GM10847 (cell line): ENCODE measurements at regions not wholly inside any gene's neighbourhood (a gene's known extent, or its start where the extent isn't known, plus 50 kb on each side); places are given as distances from the start of the nearest gene placed in this dataset.

Experiments
- POLR2A ChIP-seq: IDR thresholded peaks from 2 replicates; pipeline ENCODE4 v1.6.1; 2011; ENCODE audit not compliant: insufficient read length; ENCODE audit errors: extremely low read depth

DNA sequence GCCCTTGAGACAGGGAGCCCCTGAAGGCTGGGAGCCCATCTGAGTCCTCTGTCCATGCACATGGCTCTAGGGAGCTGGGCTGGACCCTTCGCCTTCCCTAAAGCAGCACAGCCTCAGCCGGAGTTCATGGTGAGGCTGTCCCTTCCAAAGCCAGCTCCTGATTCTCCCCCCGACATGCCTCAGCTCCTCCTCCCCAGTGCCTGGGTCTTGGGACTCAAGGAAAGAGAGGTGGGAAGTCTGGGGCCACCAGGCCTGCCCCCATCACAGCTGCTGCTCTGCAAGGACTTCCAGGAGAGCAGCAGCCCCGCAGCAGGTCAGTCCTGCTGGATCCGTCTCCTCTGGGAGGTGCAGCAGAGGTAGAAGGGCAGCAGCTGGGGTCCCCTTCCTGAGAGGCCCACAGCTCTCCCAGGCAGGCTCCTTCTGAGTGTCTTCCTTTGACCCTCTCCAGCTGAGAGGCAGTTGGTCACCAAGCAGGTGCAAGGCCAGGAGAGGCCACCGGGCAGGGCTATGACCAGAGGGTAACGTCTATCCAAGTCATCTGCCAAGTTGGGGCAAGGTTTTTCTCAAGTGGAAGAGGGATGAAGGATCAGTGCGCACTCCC lies 90.5 kb downstream of the ADRA2C start:
- TF ChIP-seq POLR2A: no peak

DNA sequence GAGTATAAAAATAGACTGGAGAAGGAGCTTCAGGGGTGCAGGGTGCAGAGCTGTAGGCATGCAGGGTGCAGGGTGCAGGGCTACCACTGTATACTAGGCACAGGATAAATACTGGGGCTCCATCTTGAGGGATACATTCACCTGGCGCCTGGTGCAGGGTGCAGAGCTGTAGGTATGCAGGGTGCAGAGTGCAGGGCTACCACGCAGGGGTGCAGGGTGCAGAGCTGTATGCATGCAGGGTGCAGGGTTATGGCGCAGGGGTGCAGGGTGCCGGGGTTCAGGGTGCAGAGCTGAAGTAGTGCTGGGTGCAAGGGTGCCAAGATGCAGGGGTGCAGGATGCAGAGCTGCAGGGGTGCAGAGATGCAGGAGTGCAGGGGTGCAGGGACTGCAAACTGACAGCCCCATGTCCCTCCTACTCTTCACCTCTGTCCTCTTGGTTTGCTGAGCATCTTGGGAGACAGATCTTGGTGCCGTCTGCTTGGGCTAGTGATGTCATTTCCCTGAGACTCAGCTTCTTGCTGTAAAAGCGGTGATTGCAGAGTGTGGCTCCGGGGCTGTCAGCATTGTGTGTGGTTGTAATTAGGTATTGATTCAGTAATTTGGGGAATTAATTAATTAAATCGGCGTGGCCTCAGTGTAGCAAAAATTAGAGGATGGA lies 91.2 kb downstream of the ADRA2C start:
- no peak for TF ChIP-seq POLR2A

DNA sequence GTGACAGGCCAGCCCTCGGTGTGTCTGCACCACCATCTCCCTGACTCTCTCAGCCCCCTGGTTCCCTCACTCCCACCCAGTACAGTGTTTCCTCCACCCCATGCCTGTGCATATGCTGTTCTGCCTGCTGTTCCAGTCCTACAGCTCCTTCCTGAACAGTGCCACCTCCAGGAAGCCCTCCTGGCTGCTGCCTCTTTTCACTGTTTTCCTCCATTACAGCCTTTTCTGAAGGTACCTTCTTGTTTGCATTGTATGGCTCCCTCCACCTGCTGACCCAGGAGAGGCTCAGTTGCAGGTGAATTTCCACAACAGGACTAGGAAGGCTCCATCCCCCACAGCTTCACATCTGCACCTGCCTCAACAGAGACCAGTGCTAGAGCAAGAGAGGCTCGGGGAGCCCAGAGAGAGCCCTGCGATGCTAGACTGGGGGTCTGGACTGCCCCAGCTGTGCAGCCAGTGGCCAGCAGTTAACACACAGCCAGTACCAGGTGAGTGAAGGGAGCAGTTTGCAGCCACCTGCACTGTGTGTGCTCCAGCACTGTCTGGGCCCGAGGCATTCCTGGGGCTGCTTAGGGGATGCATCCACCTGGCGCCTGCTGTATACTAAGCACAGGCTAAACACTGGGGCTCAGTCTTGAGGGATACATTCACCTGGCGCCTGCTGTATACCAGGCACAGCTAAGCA lies 92.0 kb downstream of the ADRA2C start:
- TF ChIP-seq POLR2A: no peak

- TF ChIP-seq POLR2A: no peak
Measured at GRCh38 chr4:3858765-3859388, 92.7 kb downstream of the ADRA2C start.

GRCh38 chr4:3859571-3859970 lies 93.4 kb downstream of the ADRA2C start:
- no peak for TF ChIP-seq POLR2A

GRCh38 chr4:3860061-3860912 lies 94.1 kb downstream of the ADRA2C start:
- TF ChIP-seq POLR2A: no peak

DNA sequence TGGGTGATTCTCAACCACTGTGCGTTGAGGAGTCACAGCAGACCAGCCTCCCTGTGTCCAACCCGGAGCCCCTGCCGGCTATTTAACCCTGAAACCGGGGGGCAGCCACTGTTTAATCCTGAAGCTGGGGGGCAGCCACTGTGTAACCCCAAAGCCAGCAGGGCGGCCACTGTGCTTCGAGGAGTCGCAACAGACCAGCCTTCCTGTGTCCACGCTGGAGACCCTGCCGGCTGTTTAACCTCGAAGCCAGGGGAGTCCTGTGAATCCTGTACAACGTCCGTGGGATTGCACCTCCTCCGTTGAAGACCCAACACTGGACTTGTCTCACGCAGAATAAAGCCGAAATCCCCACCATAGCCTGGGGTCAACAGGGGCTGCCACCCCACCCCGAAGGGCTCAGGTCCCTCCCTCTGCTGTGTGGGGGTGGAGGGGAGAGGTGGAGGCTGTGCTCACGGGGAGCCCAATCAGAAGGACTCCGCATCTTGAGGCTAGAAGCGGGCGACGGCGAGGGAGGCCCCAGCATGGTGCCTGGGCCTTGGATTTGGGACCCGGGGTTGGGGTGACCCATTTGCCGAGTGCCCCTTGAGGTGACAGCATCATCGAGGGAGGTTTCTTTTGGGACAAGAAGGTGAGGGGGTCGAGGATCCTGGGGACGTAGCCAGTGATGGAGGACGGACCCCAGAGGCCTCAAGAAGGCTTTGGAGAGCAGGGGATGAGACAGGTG lies 94.9 kb downstream of the ADRA2C start:
- TF ChIP-seq POLR2A: no peak

DNA sequence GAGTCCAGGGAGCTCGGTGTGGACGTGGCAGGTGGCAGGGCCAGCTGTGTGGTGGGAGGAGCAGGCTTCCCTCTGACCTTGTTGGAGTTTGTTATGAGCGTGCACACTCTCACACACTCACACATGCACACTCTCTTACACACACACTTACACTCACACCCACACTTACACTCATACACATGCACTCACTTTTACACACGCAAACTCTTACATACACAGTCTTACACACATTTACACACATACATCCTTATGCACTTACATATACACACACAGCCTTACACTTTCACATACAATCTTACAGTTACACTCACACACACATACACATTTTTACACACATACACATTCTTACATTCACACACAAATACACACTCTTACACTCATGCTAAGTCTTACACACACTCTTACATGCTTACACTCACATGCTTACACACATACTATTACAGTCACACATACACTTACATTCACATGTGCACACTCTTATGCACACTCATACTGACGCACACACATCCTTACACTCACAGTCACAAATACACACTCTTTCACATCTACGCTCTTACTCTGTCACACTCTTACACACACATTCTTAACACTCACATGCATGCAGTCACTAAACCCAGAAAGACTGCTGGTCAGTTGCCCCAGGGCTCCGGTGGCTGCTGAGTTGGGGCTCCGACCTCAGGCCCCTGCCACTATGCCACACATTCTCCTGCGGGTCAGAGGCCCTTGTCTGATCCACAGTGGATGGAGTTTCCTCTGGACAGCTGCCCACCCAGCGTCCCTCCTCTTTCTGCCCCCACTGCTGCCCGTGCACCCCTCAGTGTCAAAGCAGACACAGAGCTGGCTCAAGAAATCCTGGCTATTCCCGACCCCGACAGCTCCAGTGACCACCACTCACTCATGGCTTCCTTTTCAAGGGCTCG lies 95.8 kb downstream of the ADRA2C start:
- TF ChIP-seq POLR2A: no peak

DNA sequence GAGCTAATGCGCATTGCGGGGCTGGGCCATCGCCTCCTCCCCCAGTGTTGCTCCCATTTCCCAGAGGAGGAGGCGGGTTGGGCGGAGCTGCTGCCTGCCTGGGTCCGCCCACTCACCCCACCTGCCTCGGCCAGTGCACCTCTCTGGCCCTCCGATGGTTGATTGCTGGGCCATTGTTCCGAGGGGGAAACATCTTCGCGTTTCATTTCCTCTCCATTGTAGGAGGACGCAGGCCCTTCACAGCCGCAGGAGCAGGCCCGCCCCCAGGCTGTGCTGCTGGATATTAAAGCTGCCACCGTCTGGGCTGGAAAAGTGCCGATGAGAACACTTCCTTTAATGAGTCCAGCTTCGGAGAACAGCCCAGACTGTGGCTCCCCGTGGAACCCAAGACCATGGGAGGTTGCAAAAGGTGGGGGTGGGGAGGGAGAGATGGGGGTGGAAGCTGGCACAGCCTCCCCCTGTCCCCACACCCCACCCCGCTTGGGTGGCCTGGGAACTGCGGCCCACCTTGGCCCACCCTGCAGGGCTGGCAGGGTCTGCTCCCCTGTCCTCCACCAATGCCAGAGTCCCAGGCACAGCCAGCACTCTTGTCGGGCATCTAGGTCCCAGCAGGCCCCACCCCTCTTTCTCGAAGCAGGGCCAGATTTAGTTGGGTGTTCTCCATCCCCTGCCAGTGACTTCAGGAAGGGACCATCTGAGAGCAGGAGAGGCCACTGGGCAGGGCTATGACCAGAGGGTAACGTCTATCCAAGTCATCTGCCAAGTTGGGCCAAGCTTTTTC lies 96.6 kb downstream of the ADRA2C start:
- no peak for TF ChIP-seq POLR2A

- TF ChIP-seq POLR2A: no peak
Measured at GRCh38 chr4:3863841-3864741, 97.9 kb downstream of the ADRA2C start.

DNA sequence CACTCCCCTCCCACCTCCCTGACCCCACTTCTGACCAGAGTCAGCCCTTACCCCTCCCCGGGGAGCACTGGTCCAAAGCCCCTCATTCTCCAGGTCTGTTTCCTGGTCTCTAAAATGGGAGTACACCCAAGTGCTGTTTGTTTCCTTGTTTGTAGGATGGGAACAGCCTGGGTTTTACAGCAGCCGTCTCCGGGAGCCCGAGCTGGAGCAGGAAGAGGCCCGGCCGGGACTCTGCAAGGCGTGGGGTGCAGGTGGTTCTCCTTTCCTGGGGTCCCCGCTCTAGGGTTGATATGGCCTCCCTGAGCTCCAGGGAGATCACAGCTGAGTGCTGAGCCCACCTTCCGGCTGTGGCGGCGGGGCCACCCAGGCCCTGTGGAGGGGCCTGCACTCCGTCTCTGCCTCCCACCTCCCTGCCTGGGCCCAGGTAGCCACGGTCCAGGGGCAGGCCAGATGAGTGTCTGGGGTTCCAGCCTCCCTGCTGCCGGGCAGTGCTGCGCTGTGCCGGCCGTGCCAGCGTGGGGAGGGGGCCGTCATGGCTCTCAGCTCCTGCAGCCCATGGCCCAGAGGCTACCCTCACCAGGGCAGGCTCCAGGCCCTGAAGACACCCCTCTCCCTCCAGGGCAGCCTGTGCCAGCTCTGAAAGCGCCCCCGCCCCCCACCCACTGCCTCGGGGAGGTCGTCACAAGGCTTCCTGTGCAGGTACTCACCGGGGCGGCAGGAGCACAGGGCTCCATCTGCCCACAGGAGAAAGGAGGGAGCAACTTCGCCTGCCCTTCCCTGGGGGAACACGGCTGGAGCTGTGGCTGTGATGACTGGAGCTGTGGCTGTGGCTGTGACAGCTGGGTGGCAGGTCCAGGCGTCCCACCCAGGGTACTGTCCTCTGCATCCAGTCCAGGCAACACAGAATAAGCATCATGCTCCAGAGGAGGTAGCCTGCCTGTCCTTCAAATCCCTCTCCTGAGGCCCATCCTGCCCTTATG lies 98.8 kb downstream of the ADRA2C start:
- TF ChIP-seq POLR2A: no peak
